Psoas muscle (tissue), 7 donors: ENCODE measurements at regions not wholly inside any gene's neighbourhood (a gene's known extent, or its start where the extent isn't known, plus 50 kb on each side); places are given as distances from the start of the nearest gene placed in this dataset.

ENCODE experiments used
- ATAC-seq, 4 donors: fragments of 200-7000 bp; cut with Tn5 transposase; one replicate each; pipeline ENCODE4 v1.9.1; 2020; ENCODE audit warnings: moderate library complexity in 3 of 4, mild to moderate bottlenecking in 2 of 4
- DNase-seq, 2 donors: peaks; one replicate each; pipeline ENCODE4 v3.0.0-alpha.2; 2020
- H3K27ac ChIP-seq: fragments of 200-600 bp; one replicate; pipeline ENCODE4 v1.8.0; 2022
- H3K27me3 ChIP-seq, 3 donors: fragments of 200-600 bp in 1 of 3; one replicate each; pipeline versions ENCODE4 v1.6.1 to v1.8.0; 2013 to 2022; ENCODE audit warnings: low read length in 2 of 3, mild to moderate bottlenecking in 2 of 3, moderate library complexity in 1 of 3; ENCODE audit not compliant: insufficient read depth in 3 of 3
- H3K36me3 ChIP-seq, 2 donors: fragments of 200-600 bp in 1 of 2; one replicate each; pipeline versions ENCODE4 v1.6.1 to v1.8.0; 2013 to 2022; ENCODE audit warnings: low read depth in 1 of 2, mild to moderate bottlenecking in 1 of 2, moderate library complexity in 1 of 2; ENCODE audit not compliant: insufficient read depth in 1 of 2
- H3K4me1 ChIP-seq: fragments of 200-600 bp; one replicate; pipeline ENCODE4 v1.8.0; 2022
- H3K4me3 ChIP-seq: fragments of 200-600 bp; one replicate; pipeline ENCODE4 v1.8.0; 2022; ENCODE audit warnings: mild to moderate bottlenecking
- H3K9me3 ChIP-seq: fragments of 200-600 bp; one replicate; pipeline ENCODE4 v1.8.0; 2022
- CTCF ChIP-seq: fragments of 200-600 bp; IDR thresholded peaks from one replicate; pipeline ENCODE4 v1.8.0; 2022; ENCODE audit warnings: antibody characterized with exemption
- WGBS, 3 donors: extraction: QIAGEN DNeasy Blood & Tissue Kit; methylation state at CpG; one replicate each; pipeline versions ENCODE4 v1.1.6 to v1.1.7; 2013; 5-methylcytosine and 5-hydroxymethylcytosine counted together
- intact Hi-C, 2 donors: fragments of 100-400 bp; cut with DNase I; formaldehyde crosslinking; loops; one replicate each; pipeline versions ENCODE4 v1.11.0 to v1.14.2; 2022
- donor health status: healthy with polysubstance abuse.
- donor health status: DM: no; HTN: no; CAD: no; lungs with moderate emphysema.
- donor health status: Bipolar disorder and iron deficiency.
- donor health status: healthy.
- donor health status: DM: yes; HTN: yes; CAD: no.
- donor health status: DM: no; HTN: no; CAD: no.
- donor health status: DM: yes; HTN: yes; CAD: no.

DNA sequence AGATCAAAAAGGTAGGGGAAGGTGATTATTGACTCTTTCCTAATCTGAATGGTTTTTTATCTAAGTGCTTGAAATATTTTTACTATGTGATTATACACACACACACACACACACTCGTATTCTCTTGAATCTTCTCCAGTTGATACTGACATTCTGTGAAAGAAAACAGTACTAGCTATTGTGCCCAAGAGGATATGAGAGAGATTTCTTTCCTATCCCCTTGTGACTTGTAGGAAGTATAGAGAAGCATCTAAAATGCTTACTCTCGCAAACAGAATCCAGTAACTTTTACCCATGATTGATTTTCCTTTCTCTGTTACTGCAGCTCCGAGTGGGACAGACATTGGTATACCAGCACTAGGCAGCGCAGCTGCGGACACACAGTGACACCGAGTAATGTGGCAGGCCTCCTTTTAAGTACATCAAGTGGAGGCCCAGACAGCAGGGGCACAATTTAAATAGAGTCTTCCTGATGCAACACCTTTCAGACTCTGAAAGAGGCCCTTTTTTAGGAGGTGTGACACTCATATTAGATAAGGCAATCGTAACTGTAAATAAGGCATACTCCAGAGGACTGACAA is 421.0 kb upstream of the CNTN4 start:
- no peak for ATAC-seq
- no peak overlapping the region for H3K4me3 ChIP-seq

GRCh38 chr3:1692428-1692827 is 406.2 kb upstream of the CNTN4 start:
- Histone ChIP-seq H3K27me3 (no peaks in the 10 kb centered on the region), H3K36me3 (no peaks in the 10 kb centered on the region), H3K27ac (no peak overlapping the region), H3K4me1 (no peaks in the 10 kb centered on the region), H3K4me3 (no peak overlapping the region), H3K9me3 (no peaks in the 10 kb centered on the region)
- no peak for TF ChIP-seq CTCF
- DNase-seq (no peak), ATAC-seq (no peak)
- WGBS, 3 donors: 91 to 97% (median 95%) methylated on average over 1 of the region's 1 CpG
- intact Hi-C loops: no loop called here

More for the DNA sequence above, 421.0 kb upstream of the CNTN4 start:
- no peaks in the 10 kb centered on the region for H3K36me3 ChIP-seq
- TF ChIP-seq CTCF: no peak
- DNase-seq: no peak
- H3K4me1 ChIP-seq: no peaks in the 10 kb centered on the region
- no peak overlapping the region for H3K27ac ChIP-seq
- H3K9me3 ChIP-seq: no peaks in the 10 kb centered on the region
- intact Hi-C loops: no loop called here
- H3K27me3 ChIP-seq: no peaks in the 10 kb centered on the region
- 51 to 57% (median 53%) methylated on average over 7 of the region's 7 CpGs for WGBS, 3 donors

DNA sequence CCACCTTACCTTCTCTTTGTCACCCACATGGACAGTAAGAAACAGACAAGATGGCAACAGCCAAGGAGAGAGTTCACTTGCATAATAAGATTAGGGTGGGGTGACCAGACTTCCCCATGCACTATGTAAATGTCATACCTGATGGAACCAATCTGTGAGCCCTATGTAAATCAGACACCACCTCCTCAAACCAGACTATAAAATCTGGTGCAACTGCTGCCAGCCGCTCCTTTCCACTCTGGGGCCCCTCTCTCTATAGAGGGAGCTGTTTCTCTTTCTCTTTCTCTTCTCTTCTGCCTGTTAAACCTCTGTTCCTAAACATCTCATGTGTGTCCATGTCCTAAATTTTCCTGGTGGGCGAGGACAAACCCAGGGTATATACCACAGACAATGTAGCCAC is 405.5 kb upstream of the CNTN4 start:
- Histone ChIP-seq H3K36me3 (no peaks in the 10 kb centered on the region), H3K4me1 (no peaks in the 10 kb centered on the region), H3K27ac (no peak overlapping the region), H3K27me3 (no peaks in the 10 kb centered on the region), H3K4me3 (no peak overlapping the region), H3K9me3 (no peaks in the 10 kb centered on the region)
- intact Hi-C loops: no loop called here
- no peak for DNase-seq
- no peak for TF ChIP-seq CTCF
- no peak for ATAC-seq
- 57 to 66% (median 65%) methylated on average over 2 of the region's 2 CpGs for WGBS, 3 donors

DNA sequence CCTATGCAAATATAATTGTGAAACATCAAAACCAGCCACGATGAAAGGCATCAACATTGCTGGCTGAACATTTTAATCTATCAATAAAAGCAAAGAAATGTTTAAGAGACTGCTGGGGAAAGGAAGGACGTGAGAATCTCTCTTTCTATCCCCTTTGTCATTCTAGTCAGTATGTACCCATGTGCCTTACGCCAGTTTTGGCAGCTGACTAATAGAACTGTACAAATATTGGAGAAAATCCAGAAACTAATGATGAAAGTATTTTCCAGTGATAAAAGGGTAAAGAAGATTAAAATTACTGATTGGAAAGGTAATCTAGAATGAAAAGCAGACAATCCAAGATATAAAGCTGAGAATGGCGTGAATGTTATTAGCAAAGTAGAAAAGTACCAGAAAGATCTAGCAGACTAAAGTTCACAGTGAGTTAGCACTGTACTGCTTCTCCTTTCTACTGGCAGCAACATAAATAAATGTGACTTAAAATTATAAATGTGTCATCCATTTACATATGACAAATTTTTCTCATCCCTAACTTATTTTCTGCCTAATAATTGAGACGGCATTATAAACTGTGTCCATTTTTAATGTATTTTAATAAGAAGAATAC is 401.9 kb upstream of the CNTN4 start:
- 51 to 56% (median 52%) methylated on average over 5 of the region's 5 CpGs for WGBS, 3 donors
- Histone ChIP-seq H3K36me3 (no peaks in the 10 kb centered on the region), H3K27me3 (no peaks in the 10 kb centered on the region), H3K4me1 (no peaks in the 10 kb centered on the region), H3K27ac (no peak overlapping the region), H3K4me3 (no peak overlapping the region), H3K9me3 (no peaks in the 10 kb centered on the region)
- ATAC-seq: no peak
- TF ChIP-seq CTCF: no peak
- intact Hi-C loops: no loop called here
- no peak for DNase-seq
